GM23338 (cell line): ENCODE measurements at regions not wholly inside any gene's neighbourhood (a gene's known extent, or its start where the extent isn't known, plus 50 kb on each side); places are given as distances from the start of the nearest gene placed in this dataset.

Experiments
- ATAC-seq: fragments of 200-7000 bp; cut with Tn5 transposase; 3 replicates; pipeline ENCODE4 v1.9.1; 2020
- DNase-seq: peaks from one replicate; pipeline ENCODE4 v3.0.0-alpha.2; 2015; ENCODE audit warnings: low spot score
- H2AFZ ChIP-seq: fragments of 200-600 bp; sonication (generic); 2 replicates; pipeline ENCODE4 v1.8.0; 2016; ENCODE audit warnings: antibody characterized with exemption, mild to moderate bottlenecking, moderate library complexity
- H3F3A ChIP-seq: fragments of 200-600 bp; sonication (generic); replicated peaks from 2 replicates; pipeline ENCODE4 v1.8.0; 2017; ENCODE audit warnings: antibody characterized with exemption, mixed run types, low read depth
- H3K27ac ChIP-seq: fragments of 200-600 bp; sonication (generic); 2 replicates; pipeline ENCODE4 v1.6.1; 2016; ENCODE audit warnings: low read depth
- H3K27me3 ChIP-seq: fragments of 200-600 bp; sonication (generic); 2 replicates; pipeline ENCODE4 v1.8.0; 2016; ENCODE audit warnings: mild to moderate bottlenecking, mixed run types, moderate library complexity; ENCODE audit not compliant: insufficient read depth
- H3K36me3 ChIP-seq: fragments of 200-600 bp; sonication (generic); 2 replicates; pipeline ENCODE4 v1.8.0; 2016; ENCODE audit warnings: mild to moderate bottlenecking; ENCODE audit not compliant: insufficient read depth
- H3K4me1 ChIP-seq: fragments of 200-600 bp; sonication (generic); 2 replicates; pipeline ENCODE4 v1.8.0; 2016; ENCODE audit warnings: mild to moderate bottlenecking, moderate library complexity; ENCODE audit not compliant: insufficient read depth
- H3K4me2 ChIP-seq: fragments of 200-600 bp; sonication (generic); 2 replicates; pipeline ENCODE4 v1.7.1; 2017; ENCODE audit warnings: mixed run types
- H3K4me3 ChIP-seq: fragments of 200-600 bp; sonication (generic); 2 replicates; pipeline ENCODE4 v1.6.1; 2016; ENCODE audit warnings: mixed run types
- H3K79me2 ChIP-seq: fragments of 200-600 bp; sonication (generic); replicated peaks from 2 replicates; pipeline ENCODE4 v1.8.0; 2017; ENCODE audit warnings: mild to moderate bottlenecking; ENCODE audit not compliant: insufficient read depth
- H3K9me2 ChIP-seq: fragments of 200-600 bp; sonication (generic); 2 replicates; pipeline ENCODE4 v1.8.0; 2017; ENCODE audit not compliant: insufficient read depth
- H4K20me1 ChIP-seq: fragments of 200-600 bp; sonication (generic); replicated peaks from 2 replicates; pipeline ENCODE4 v1.8.0; 2017; ENCODE audit warnings: mild to moderate bottlenecking; ENCODE audit not compliant: insufficient read depth
- H3K27ac Mint-ChIP-seq: 2 replicates; pipeline ENCODE4 v1.8.0; 2020; ENCODE audit warnings: inconsistent platforms, mild to moderate bottlenecking, moderate library complexity, mixed read lengths
- H3K27me3 Mint-ChIP-seq: 3 replicates; pipeline ENCODE4 v1.8.0; 2022; ENCODE audit warnings: low read depth, mild to moderate bottlenecking, moderate library complexity, mixed read lengths, inconsistent platforms; ENCODE audit not compliant: insufficient read depth, poor library complexity
- H3K36me3 Mint-ChIP-seq: 3 replicates; pipeline ENCODE4 v1.8.0; 2021; ENCODE audit warnings: low read depth, mild to moderate bottlenecking, inconsistent platforms, moderate library complexity, mixed read lengths
- H3K4me1 Mint-ChIP-seq: 3 replicates; pipeline ENCODE4 v1.8.0; 2020; ENCODE audit warnings: mild to moderate bottlenecking, inconsistent platforms, mixed read lengths
- H3K4me3 Mint-ChIP-seq: 3 replicates; pipeline ENCODE4 v1.8.0; 2021; ENCODE audit warnings: moderate library complexity, mild to moderate bottlenecking, inconsistent platforms, mixed read lengths
- H3K9me3 Mint-ChIP-seq: 3 replicates; pipeline ENCODE4 v1.8.0; 2020; ENCODE audit warnings: moderate library complexity, mild to moderate bottlenecking, inconsistent platforms, mixed read lengths
- CREB1 ChIP-seq: fragments of 250-450 bp; sonication (Bioruptor Pico); IDR thresholded peaks from 2 replicates; pipeline ENCODE4 v1.5.0; 2020; ENCODE audit warnings: low read depth, mild to moderate bottlenecking, moderate library complexity
- CTCF ChIP-seq, 2 experiments: fragments of 200-600 bp in 1 of 2; sonication (generic) in 1 of 2; conservative IDR thresholded peaks; 2 replicates each; pipeline versions ENCODE4 v1.5.1 to v1.6.1; 2016 to 2017; ENCODE audit warnings: antibody characterized with exemption in 2 of 2, low read depth in 2 of 2, mild to moderate bottlenecking in 2 of 2, moderate library complexity in 1 of 2
- EZH2phosphoT487 ChIP-seq: fragments of 200-600 bp; sonication (generic); IDR thresholded peaks from one replicate; pipeline ENCODE4 v1.8.1; 2018; ENCODE audit warnings: antibody characterized with exemption; ENCODE audit not compliant: unreplicated experiment
- JUNB ChIP-seq: IDR thresholded peaks from one replicate; pipeline ENCODE4 v1.6.1; 2016; ENCODE audit warnings: antibody characterized with exemption; ENCODE audit not compliant: unreplicated experiment
- NANOG ChIP-seq: IDR thresholded peaks from 2 replicates; pipeline ENCODE4 v1.6.1; 2016; ENCODE audit warnings: antibody characterized with exemption, borderline replicate concordance
- POLR2AphosphoS5 ChIP-seq: IDR thresholded peaks from 2 replicates; pipeline ENCODE4 v1.6.1; 2016; ENCODE audit warnings: antibody characterized with exemption, low read depth
- STAT1 ChIP-seq: IDR thresholded peaks from one replicate; pipeline ENCODE4 v1.6.1; 2016; ENCODE audit warnings: antibody characterized with exemption; ENCODE audit not compliant: unreplicated experiment
- ZNF331 ChIP-seq: fragments of 250-450 bp; sonication (Bioruptor Pico); IDR thresholded peaks from 2 replicates; pipeline ENCODE4 v1.5.0; 2020; ENCODE audit warnings: low read depth, mild to moderate bottlenecking, moderate library complexity
- TF ChIP-seq, protein P1 (sequence below): IDR thresholded peaks from one replicate; pipeline ENCODE4 v1.6.1; 2018; ENCODE audit warnings: antibody characterized with exemption; ENCODE audit not compliant: unreplicated experiment
- TF ChIP-seq, protein P2 (sequence below): IDR thresholded peaks from 2 replicates; pipeline ENCODE4 v1.6.1; 2016; ENCODE audit warnings: antibody characterized with exemption
- TF ChIP-seq, protein P3 (sequence below): fragments of 250-450 bp; sonication (Bioruptor Pico); IDR thresholded peaks from 2 replicates; pipeline ENCODE4 v1.5.0; 2020; ENCODE audit warnings: mild to moderate bottlenecking, moderate library complexity

DNA sequence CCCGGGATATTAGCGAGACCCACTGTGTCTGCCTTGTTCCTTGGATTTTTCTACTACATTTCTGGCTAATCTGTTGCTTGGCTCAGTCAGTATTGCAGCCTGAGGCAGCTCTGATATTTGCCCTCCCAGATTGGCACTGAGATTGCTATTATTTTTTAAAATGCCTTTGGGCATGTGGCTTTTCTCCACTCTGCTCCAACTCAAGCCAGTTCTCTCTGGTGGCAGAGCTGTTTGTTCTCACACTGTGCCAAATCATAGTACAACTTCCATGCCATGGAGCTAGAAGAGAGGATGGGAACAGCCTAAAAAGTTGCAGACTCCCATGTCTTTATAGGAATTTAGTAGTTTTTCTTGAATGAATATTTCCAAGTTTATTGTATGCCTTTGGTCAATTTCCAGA, 155.9 kb upstream of the ATP10B start (continued):
- TF ChIP-seq, protein P1, sequence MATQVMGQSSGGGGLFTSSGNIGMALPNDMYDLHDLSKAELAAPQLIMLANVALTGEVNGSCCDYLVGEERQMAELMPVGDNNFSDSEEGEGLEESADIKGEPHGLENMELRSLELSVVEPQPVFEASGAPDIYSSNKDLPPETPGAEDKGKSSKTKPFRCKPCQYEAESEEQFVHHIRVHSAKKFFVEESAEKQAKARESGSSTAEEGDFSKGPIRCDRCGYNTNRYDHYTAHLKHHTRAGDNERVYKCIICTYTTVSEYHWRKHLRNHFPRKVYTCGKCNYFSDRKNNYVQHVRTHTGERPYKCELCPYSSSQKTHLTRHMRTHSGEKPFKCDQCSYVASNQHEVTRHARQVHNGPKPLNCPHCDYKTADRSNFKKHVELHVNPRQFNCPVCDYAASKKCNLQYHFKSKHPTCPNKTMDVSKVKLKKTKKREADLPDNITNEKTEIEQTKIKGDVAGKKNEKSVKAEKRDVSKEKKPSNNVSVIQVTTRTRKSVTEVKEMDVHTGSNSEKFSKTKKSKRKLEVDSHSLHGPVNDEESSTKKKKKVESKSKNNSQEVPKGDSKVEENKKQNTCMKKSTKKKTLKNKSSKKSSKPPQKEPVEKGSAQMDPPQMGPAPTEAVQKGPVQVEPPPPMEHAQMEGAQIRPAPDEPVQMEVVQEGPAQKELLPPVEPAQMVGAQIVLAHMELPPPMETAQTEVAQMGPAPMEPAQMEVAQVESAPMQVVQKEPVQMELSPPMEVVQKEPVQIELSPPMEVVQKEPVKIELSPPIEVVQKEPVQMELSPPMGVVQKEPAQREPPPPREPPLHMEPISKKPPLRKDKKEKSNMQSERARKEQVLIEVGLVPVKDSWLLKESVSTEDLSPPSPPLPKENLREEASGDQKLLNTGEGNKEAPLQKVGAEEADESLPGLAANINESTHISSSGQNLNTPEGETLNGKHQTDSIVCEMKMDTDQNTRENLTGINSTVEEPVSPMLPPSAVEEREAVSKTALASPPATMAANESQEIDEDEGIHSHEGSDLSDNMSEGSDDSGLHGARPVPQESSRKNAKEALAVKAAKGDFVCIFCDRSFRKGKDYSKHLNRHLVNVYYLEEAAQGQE, result no peak
- no peak for TF ChIP-seq JUNB

DNA sequence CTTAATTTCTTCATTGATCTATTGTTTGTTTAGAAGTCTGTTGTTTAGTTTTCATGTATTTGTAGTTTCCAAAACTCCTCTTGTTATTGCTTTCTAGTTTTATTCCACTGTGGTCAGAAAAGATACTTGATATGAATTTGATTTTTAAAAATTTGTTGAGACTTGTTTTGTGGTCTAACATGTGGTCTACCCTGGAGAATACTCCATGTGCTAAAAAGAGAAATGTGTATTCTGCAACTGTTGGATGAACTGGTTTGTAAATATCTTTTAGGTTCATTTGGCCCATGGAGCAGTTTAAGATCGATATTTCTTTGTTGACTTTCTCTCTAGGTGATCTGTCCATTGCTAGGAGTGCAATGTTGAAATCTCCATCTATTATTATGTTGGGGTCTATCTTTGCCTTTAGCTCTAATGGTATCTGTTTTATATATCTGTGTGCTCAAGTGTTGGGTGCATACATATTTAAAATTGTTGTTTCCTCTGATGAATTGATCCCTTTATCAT, 150.6 kb upstream of the ATP10B start:
- peaks cover 4% of the 10 kb centered on the region; the same call in 2 of the 3 replicates for H3K36me3 Mint-ChIP-seq
- H3K4me1 ChIP-seq, result no peaks in the 10 kb centered on the region
- H3K4me3 Mint-ChIP-seq, result no peak overlapping the region
- DNase-seq (no peak), ATAC-seq (no peak)
- no peak overlapping the region for H3K4me3 ChIP-seq
- no peaks in the 10 kb centered on the region for H3K79me2 ChIP-seq
- H3K9me3 Mint-ChIP-seq, result peaks cover 10% of the 10 kb centered on the region
- H3F3A ChIP-seq, result no peaks in the 10 kb centered on the region
- no peaks in the 10 kb centered on the region for H3K4me1 Mint-ChIP-seq
- no peaks in the 10 kb centered on the region for H3K27me3 ChIP-seq
- H3K4me2 ChIP-seq, result no peak overlapping the region
- no peak overlapping the region for H2AFZ ChIP-seq
- H3K36me3 ChIP-seq, result no peaks in the 10 kb centered on the region
- no peaks in the 10 kb centered on the region for H4K20me1 ChIP-seq
- H3K27ac ChIP-seq, result no peak overlapping the region
- no peaks in the 10 kb centered on the region for H3K27me3 Mint-ChIP-seq
- no peak overlapping the region for H3K27ac Mint-ChIP-seq
- H3K9me2 ChIP-seq, result no peaks in the 10 kb centered on the region; the same call in 1 of the 2 replicates
- TF ChIP-seq POLR2AphosphoS5 (no peak), ZNF331 (CRISPR knock-in tag) (no peak), CREB1 (CRISPR knock-in tag) (no peak), JUNB (no peak), CTCF (conservative IDR thresholded peaks at IDR 0.05; ENCODE audit: low read depth in 2 of 2) (no peak), EZH2phosphoT487 (no peak), STAT1 (no peak), NANOG (no peak)
- TF ChIP-seq, protein P2, sequence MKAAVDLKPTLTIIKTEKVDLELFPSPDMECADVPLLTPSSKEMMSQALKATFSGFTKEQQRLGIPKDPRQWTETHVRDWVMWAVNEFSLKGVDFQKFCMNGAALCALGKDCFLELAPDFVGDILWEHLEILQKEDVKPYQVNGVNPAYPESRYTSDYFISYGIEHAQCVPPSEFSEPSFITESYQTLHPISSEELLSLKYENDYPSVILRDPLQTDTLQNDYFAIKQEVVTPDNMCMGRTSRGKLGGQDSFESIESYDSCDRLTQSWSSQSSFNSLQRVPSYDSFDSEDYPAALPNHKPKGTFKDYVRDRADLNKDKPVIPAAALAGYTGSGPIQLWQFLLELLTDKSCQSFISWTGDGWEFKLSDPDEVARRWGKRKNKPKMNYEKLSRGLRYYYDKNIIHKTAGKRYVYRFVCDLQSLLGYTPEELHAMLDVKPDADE, result no peak
- TF ChIP-seq, protein P3, sequence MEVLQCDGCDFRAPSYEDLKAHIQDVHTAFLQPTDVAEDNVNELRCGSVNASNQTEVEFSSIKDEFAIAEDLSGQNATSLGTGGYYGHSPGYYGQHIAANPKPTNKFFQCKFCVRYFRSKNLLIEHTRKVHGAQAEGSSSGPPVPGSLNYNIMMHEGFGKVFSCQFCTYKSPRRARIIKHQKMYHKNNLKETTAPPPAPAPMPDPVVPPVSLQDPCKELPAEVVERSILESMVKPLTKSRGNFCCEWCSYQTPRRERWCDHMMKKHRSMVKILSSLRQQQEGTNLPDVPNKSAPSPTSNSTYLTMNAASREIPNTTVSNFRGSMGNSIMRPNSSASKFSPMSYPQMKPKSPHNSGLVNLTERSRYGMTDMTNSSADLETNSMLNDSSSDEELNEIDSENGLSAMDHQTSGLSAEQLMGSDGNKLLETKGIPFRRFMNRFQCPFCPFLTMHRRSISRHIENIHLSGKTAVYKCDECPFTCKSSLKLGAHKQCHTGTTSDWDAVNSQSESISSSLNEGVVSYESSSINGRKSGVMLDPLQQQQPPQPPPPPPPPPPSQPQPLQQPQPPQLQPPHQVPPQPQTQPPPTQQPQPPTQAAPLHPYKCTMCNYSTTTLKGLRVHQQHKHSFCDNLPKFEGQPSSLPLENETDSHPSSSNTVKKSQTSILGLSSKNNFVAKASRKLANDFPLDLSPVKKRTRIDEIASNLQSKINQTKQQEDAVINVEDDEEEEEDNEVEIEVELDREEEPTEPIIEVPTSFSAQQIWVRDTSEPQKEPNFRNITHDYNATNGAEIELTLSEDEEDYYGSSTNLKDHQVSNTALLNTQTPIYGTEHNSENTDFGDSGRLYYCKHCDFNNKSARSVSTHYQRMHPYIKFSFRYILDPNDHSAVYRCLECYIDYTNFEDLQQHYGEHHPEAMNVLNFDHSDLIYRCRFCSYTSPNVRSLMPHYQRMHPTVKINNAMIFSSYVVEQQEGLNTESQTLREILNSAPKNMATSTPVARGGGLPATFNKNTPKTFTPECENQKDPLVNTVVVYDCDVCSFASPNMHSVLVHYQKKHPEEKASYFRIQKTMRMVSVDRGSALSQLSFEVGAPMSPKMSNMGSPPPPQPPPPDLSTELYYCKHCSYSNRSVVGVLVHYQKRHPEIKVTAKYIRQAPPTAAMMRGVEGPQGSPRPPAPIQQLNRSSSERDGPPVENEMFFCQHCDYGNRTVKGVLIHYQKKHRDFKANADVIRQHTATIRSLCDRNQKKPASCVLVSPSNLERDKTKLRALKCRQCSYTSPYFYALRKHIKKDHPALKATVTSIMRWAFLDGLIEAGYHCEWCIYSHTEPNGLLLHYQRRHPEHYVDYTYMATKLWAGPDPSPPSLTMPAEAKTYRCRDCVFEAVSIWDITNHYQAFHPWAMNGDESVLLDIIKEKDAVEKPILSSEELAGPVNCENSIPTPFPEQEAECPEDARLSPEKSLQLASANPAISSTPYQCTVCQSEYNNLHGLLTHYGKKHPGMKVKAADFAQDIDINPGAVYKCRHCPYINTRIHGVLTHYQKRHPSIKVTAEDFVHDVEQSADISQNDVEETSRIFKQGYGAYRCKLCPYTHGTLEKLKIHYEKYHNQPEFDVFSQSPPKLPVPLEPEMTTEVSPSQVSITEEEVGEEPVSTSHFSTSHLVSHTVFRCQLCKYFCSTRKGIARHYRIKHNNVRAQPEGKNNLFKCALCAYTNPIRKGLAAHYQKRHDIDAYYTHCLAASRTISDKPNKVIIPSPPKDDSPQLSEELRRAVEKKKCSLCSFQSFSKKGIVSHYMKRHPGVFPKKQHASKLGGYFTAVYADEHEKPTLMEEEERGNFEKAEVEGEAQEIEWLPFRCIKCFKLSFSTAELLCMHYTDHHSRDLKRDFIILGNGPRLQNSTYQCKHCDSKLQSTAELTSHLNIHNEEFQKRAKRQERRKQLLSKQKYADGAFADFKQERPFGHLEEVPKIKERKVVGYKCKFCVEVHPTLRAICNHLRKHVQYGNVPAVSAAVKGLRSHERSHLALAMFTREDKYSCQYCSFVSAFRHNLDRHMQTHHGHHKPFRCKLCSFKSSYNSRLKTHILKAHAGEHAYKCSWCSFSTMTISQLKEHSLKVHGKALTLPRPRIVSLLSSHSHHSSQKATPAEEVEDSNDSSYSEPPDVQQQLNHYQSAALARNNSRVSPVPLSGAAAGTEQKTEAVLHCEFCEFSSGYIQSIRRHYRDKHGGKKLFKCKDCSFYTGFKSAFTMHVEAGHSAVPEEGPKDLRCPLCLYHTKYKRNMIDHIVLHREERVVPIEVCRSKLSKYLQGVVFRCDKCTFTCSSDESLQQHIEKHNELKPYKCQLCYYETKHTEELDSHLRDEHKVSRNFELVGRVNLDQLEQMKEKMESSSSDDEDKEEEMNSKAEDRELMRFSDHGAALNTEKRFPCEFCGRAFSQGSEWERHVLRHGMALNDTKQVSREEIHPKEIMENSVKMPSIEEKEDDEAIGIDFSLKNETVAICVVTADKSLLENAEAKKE (CRISPR knock-in tag), result no peak
